PC-9 (cell line): ENCODE measurements at regions not wholly inside any gene's neighbourhood (a gene's known extent, or its start where the extent isn't known, plus 50 kb on each side); places are given as distances from the start of the nearest gene placed in this dataset.

Source experiments
- EZH2 ChIP-seq: fragments of 200-600 bp; sonication (generic); IDR thresholded peaks from 2 replicates; pipeline ENCODE4 v1.8.0; 2017; ENCODE audit warnings: antibody characterized with exemption, low read depth
- TF ChIP-seq, protein P1 (sequence below): fragments of 200-600 bp; sonication (generic); conservative IDR thresholded peaks from 2 replicates; pipeline ENCODE4 v1.6.1; 2017; ENCODE audit warnings: mixed run types, antibody characterized with exemption, mild to moderate bottlenecking, moderate library complexity

DNA sequence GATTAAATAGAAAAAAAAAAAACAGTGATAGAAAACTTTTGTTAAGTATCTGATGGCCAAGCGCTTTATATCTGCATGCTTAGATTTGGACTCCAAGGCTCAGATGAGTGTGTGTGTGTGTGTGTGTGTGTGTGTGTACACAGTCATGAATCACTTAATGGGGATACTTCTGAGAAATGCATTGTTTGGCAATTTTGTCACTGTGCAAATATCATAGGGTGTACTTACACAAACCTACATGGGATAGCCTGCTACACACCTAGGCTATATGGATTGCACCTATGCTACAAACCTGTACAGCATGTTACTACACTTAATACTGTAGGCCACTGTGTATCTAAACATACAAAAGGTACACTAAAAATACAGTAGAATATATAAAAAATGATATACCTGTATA is 635.6 kb upstream of the NUDT12 start:
- TF ChIP-seq, protein P1, sequence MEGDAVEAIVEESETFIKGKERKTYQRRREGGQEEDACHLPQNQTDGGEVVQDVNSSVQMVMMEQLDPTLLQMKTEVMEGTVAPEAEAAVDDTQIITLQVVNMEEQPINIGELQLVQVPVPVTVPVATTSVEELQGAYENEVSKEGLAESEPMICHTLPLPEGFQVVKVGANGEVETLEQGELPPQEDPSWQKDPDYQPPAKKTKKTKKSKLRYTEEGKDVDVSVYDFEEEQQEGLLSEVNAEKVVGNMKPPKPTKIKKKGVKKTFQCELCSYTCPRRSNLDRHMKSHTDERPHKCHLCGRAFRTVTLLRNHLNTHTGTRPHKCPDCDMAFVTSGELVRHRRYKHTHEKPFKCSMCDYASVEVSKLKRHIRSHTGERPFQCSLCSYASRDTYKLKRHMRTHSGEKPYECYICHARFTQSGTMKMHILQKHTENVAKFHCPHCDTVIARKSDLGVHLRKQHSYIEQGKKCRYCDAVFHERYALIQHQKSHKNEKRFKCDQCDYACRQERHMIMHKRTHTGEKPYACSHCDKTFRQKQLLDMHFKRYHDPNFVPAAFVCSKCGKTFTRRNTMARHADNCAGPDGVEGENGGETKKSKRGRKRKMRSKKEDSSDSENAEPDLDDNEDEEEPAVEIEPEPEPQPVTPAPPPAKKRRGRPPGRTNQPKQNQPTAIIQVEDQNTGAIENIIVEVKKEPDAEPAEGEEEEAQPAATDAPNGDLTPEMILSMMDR, result no peak
- no peak for TF ChIP-seq EZH2
